Progenitor cell of endocrine pancreas (in vitro differentiated cells): ENCODE measurements at regions not wholly inside any gene's neighbourhood (a gene's known extent, or its start where the extent isn't known, plus 50 kb on each side); places are given as distances from the start of the nearest gene placed in this dataset.

ENCODE experiments used
- DNase-seq: peaks from one replicate; pipeline ENCODE4 v3.0.0; 2021; ENCODE audit warnings: low spot score; ENCODE audit not compliant: unreplicated experiment
- H3K27ac Mint-ChIP-seq: 2 replicates; pipeline ENCODE4 v1.8.0; 2021; ENCODE audit warnings: mild to moderate bottlenecking, moderate library complexity, mixed read lengths
- H3K27me3 Mint-ChIP-seq: 2 replicates; pipeline ENCODE4 v1.8.0; 2021; ENCODE audit warnings: mixed read lengths
- H3K36me3 Mint-ChIP-seq: 2 replicates; pipeline ENCODE4 v1.8.0; 2022; ENCODE audit warnings: mixed read lengths; ENCODE audit not compliant: insufficient read depth
- H3K4me1 Mint-ChIP-seq: 2 replicates; pipeline ENCODE4 v1.8.0; 2021; ENCODE audit warnings: low read depth, mixed read lengths
- H3K4me3 Mint-ChIP-seq: 2 replicates; pipeline ENCODE4 v1.8.0; 2021; ENCODE audit warnings: low read depth, mild to moderate bottlenecking, moderate library complexity, mixed read lengths
- H3K9me3 Mint-ChIP-seq: 2 replicates; pipeline ENCODE4 v1.8.0; 2021; ENCODE audit warnings: low read depth, mixed read lengths
- TF ChIP-seq, protein P1 (sequence below): fragments of 200-600 bp; sonication (generic); IDR thresholded peaks from one replicate; pipeline ENCODE4 v1.5.0; 2021; ENCODE audit warnings: antibody characterized with exemption, mild to moderate bottlenecking; ENCODE audit not compliant: unreplicated experiment

DNA sequence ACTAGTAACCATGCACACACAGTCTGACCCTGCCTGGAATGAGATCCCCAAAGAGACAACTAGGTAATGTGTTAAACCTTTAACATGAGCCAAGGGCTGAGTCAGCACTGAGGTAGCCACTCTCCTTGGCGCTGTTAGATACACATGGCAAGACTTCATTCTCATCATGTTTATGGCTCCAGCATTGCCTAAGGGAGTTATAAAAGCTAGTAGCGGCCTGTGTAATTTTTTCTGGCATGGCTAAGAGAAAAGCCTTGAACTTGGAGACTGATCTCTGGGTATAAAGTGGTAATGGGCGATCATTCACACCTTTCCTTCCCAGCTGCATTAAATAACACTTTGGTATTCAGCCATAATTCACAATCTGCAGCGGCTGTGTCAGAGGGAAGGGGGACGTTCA, 779.7 kb upstream of the LRRC4C start:
- no peak overlapping the region for H3K4me3 Mint-ChIP-seq
- H3K9me3 Mint-ChIP-seq = no peaks in the 10 kb centered on the region
- H3K27ac Mint-ChIP-seq = no peak overlapping the region
- H3K4me1 Mint-ChIP-seq = peaks cover 16% of the 10 kb centered on the region
- DNase-seq = no peak
- no peaks in the 10 kb centered on the region for H3K36me3 Mint-ChIP-seq
- H3K27me3 Mint-ChIP-seq = peaks cover 3% of the 10 kb centered on the region
- TF ChIP-seq, protein P1, sequence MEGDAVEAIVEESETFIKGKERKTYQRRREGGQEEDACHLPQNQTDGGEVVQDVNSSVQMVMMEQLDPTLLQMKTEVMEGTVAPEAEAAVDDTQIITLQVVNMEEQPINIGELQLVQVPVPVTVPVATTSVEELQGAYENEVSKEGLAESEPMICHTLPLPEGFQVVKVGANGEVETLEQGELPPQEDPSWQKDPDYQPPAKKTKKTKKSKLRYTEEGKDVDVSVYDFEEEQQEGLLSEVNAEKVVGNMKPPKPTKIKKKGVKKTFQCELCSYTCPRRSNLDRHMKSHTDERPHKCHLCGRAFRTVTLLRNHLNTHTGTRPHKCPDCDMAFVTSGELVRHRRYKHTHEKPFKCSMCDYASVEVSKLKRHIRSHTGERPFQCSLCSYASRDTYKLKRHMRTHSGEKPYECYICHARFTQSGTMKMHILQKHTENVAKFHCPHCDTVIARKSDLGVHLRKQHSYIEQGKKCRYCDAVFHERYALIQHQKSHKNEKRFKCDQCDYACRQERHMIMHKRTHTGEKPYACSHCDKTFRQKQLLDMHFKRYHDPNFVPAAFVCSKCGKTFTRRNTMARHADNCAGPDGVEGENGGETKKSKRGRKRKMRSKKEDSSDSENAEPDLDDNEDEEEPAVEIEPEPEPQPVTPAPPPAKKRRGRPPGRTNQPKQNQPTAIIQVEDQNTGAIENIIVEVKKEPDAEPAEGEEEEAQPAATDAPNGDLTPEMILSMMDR = no peak

DNA sequence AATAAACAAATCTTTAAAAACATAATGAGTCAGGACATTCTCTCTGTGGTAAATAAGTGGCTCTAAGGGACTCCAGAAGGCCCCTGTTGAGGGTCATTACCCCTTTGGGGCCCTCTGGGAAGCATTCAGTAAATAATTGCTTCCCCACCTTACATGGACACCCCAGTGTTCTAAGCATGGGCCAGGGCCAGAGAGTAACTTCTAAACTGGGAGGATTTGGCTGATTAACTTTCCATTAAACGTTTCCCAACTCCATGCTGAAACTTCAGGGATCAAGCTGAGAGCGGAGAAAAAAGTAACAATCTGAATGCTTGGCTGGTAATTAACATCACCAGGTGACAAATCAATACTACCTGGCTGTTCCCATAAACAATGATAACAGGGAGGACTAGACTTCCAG, 783.9 kb upstream of the LRRC4C start:
- H3K36me3 Mint-ChIP-seq = no peaks in the 10 kb centered on the region
- no peak overlapping the region for H3K4me3 Mint-ChIP-seq
- no peaks in the 10 kb centered on the region for H3K9me3 Mint-ChIP-seq
- TF ChIP-seq, protein P1 = no peak
- no peak for DNase-seq
- H3K27ac Mint-ChIP-seq = peak overlapping the region; percentile 82
- peaks cover 28% of the 10 kb centered on the region for H3K4me1 Mint-ChIP-seq
- peaks cover 7% of the 10 kb centered on the region for H3K27me3 Mint-ChIP-seq

DNA sequence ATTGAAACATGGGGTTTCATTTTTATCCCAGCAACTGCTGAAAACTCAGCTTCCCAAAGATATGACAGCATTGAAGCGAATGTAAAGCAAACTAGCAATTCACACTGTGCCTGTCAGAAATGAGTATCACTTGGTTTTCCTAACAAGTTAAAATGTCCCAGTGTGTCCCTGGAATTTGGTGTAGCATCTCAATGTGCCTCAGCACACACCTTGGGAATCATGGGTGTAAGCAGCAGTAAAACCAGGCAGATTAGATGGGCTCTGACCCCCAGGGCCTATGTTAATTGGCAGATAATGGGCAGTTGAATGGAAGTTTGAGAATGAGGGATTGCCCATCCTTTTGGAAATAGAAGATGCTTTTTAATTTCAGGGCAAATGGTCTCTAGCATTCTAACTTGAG, 784.9 kb upstream of the LRRC4C start:
- no peak for DNase-seq
- H3K36me3 Mint-ChIP-seq = no peaks in the 10 kb centered on the region
- H3K4me3 Mint-ChIP-seq = no peak overlapping the region
- H3K4me1 Mint-ChIP-seq = peaks cover 28% of the 10 kb centered on the region
- no peaks in the 10 kb centered on the region for H3K9me3 Mint-ChIP-seq
- TF ChIP-seq, protein P1 = no peak
- H3K27ac Mint-ChIP-seq = no peak overlapping the region
- peaks cover 7% of the 10 kb centered on the region for H3K27me3 Mint-ChIP-seq

DNA sequence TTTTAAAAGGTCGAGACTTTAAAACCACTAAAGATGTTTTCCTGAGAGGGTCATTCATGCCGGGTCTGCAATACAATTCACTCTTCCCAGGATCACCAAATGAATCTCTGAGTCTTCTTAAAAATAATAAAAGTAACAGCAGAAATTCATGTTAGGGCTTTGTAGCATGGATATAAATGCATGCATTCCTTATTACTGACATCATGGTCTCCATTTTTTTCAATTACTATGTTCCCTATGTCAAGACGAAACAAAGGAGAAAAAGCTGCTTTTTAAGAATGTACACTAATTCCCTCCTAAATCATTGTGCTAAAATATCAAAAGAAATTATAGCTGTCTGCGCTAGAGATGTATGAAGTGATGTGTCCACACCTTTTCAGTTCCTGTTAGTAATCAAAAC, 789.9 kb upstream of the LRRC4C start:
- H3K4me1 Mint-ChIP-seq = peaks cover 10% of the 10 kb centered on the region
- H3K36me3 Mint-ChIP-seq = no peaks in the 10 kb centered on the region
- H3K4me3 Mint-ChIP-seq = no peak overlapping the region
- no peak overlapping the region for H3K27ac Mint-ChIP-seq
- H3K9me3 Mint-ChIP-seq = no peaks in the 10 kb centered on the region
- peaks cover 5% of the 10 kb centered on the region for H3K27me3 Mint-ChIP-seq
- DNase-seq = no peak
- TF ChIP-seq, protein P1 = no peak

DNA sequence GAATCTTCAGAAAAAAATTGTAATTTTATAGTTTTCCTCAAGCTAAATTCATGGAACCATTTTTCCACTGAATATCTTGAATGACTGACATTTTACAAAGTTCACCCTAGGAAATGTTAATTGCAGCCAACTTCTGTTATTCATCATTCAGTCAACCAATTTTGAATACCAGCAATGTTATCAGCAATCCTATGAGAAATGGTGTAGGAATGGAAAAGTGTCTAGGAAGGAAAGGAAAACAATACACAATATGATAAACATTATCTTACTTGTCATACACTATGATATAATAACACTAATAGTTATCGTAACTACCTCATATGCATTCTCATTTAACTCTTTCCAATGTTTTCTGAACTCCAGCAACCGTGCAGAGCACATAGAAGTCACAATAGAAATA, 790.5 kb upstream of the LRRC4C start:
- H3K27ac Mint-ChIP-seq = no peak overlapping the region
- H3K4me3 Mint-ChIP-seq = no peak overlapping the region
- DNase-seq = no peak
- H3K9me3 Mint-ChIP-seq = no peaks in the 10 kb centered on the region
- peaks cover 6% of the 10 kb centered on the region for H3K4me1 Mint-ChIP-seq
- no peaks in the 10 kb centered on the region for H3K36me3 Mint-ChIP-seq
- TF ChIP-seq, protein P1 = no peak
- H3K27me3 Mint-ChIP-seq = peaks cover 5% of the 10 kb centered on the region

DNA sequence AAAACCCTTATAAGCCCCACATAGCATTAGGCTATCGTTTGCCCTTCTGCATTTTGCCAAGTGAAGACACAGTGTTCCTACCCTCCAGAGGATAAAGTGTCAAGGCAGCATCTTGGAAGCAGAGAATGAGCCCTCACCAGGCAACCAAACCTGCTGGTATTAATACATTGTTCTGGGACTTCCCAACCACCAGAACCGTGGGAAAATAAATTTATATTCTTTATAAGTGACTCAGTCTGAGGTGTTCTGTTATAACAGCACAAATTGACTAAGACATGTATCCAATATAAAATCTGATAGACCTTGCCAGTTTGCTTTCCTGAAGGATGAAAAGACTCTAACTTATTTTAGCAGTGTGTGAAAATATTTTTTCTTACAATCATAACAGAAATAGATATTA, 792.5 kb upstream of the LRRC4C start:
- TF ChIP-seq, protein P1 = no peak
- no peaks in the 10 kb centered on the region for H3K36me3 Mint-ChIP-seq
- H3K27ac Mint-ChIP-seq = no peak overlapping the region
- H3K4me3 Mint-ChIP-seq = no peak overlapping the region
- H3K27me3 Mint-ChIP-seq = peaks cover 5% of the 10 kb centered on the region
- H3K9me3 Mint-ChIP-seq = no peaks in the 10 kb centered on the region
- H3K4me1 Mint-ChIP-seq = peaks cover 7% of the 10 kb centered on the region
- DNase-seq = no peak
